Kidney (tissue), 13 donors: ENCODE measurements at regions not wholly inside any gene's neighbourhood (a gene's known extent, or its start where the extent isn't known, plus 50 kb on each side); places are given as distances from the start of the nearest gene placed in this dataset.

Experiments used
- DNase-seq, 5 donors: peaks; one replicate each; pipeline ENCODE4 v3.0.0-alpha.2; 2013 to 2020
- FAIRE-seq: peaks from 2 replicates; lab custom pipeline; 2012; peaks lifted over from hg19 to GRCh38; lab: Jason Lieb, UNC
- H3K27ac ChIP-seq, 2 donors: one replicate each; pipeline ENCODE4 v1.7.0; 2013; ENCODE audit warnings: low read depth in 2 of 2, low read length in 2 of 2, inconsistent platforms in 1 of 2
- H3K27me3 ChIP-seq: one replicate; pipeline ENCODE4 v1.7.1; 2013; ENCODE audit warnings: low read length, inconsistent platforms; ENCODE audit not compliant: control insufficient read depth, insufficient read depth
- H3K36me3 ChIP-seq, 3 donors: one replicate each; pipeline versions ENCODE4 v1.7.0 to v1.7.1; 2013; ENCODE audit warnings: low read length in 3 of 3, control low read depth in 1 of 3, inconsistent platforms in 1 of 3; ENCODE audit not compliant: insufficient read depth in 3 of 3, control insufficient read depth in 2 of 3
- H3K4me1 ChIP-seq, 3 donors: one replicate each; pipeline versions ENCODE4 v1.7.0 to v1.7.1; 2013; ENCODE audit warnings: low read length in 3 of 3, inconsistent platforms in 1 of 3, low read depth in 1 of 3; ENCODE audit not compliant: control insufficient read depth in 2 of 3, insufficient read depth in 2 of 3
- H3K4me3 ChIP-seq, 3 donors: one replicate each; pipeline versions ENCODE4 v1.7.0 to v1.8.1; 2013; ENCODE audit warnings: low read length in 3 of 3, control low read depth in 1 of 3, inconsistent platforms in 1 of 3
- H3K9ac ChIP-seq, 3 donors: one replicate each; pipeline versions ENCODE4 v1.7.0 to v1.7.1; 2013; ENCODE audit warnings: low read length in 3 of 3, control low read depth in 1 of 3, inconsistent platforms in 1 of 3
- H3K9me3 ChIP-seq, 3 donors: one replicate each; pipeline versions ENCODE4 v1.7.0 to v1.7.1; 2013; ENCODE audit warnings: low read length in 3 of 3, control low read depth in 1 of 3, inconsistent platforms in 1 of 3; ENCODE audit not compliant: control insufficient read depth in 2 of 3, insufficient read depth in 1 of 3
- intact Hi-C: fragments of 100-400 bp; cut with DNase I; formaldehyde crosslinking; loops from one replicate; pipeline ENCODE4 v1.11.1; 2022
- TF ChIP-seq, protein P1 (sequence below): IDR thresholded peaks from 3 replicates; pipeline ENCODE4 v1.5.1; 2012; ENCODE audit warnings: mild to moderate bottlenecking, moderate library complexity, borderline replicate concordance; ENCODE audit not compliant: insufficient read depth; ENCODE audit errors: extremely low read depth
- donor health status: control.
- donor health status: control.
- donor health status: control.
- donor health status: control.
- donor health status: control.
- donor health status: DM: yes; HTN: yes; CAD: no.
- donor health status: Normal renal cell carcinoma (clear cell type).

DNA sequence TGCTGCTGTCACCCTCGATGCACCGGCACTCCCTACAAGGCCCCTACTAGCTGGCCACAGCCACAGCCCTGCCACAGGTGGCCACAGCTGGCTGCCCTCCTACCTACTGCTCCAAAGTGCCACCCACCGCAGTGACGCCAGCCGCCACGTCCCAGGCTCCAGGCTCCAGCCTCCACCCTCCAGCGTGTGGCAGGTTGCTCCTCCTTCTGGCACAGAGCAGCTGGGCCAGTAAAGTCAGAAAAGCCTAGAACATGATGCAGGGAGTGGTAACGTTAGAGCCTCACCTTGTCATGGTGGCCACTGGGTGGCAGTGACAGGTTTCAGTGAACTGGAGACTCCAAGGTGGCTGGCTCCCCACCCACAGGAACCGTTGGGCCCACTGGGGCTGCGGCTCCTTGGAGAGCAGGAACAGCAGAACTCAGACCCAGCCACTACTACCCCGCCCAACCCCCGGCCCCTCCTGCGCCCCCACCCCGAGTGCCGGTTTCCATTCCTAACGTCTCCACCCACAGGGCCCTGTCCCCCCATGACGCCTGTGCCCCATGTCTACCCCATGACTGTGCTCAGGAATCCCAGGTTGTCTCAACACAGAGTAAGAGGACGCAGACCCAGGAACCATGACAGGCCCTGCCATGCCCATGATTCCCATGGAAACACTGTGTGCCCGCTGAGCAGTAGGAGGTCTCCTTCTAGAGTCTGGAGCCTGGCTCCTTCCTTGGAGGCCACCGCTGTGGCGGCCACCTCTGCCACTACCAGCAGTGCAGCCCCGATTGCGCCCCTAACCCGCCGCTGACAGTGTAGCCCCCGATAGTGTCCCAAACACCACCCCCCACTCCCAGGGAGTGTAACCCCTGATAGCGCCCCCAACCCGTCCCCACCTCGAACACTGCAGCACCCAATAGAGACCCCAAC is 52.3 kb upstream of the ZNF33B start:
- Histone ChIP-seq H3K4me1 (no peaks in the 10 kb centered on the region), H3K4me3 (no peak overlapping the region), H3K9ac (no peak overlapping the region), H3K9me3 (no peaks in the 10 kb centered on the region), H3K27me3 (no peaks in the 10 kb centered on the region), H3K36me3 (no peaks in the 10 kb centered on the region), H3K27ac (no peak overlapping the region)
- no peak for FAIRE-seq
- TF ChIP-seq, protein P1, sequence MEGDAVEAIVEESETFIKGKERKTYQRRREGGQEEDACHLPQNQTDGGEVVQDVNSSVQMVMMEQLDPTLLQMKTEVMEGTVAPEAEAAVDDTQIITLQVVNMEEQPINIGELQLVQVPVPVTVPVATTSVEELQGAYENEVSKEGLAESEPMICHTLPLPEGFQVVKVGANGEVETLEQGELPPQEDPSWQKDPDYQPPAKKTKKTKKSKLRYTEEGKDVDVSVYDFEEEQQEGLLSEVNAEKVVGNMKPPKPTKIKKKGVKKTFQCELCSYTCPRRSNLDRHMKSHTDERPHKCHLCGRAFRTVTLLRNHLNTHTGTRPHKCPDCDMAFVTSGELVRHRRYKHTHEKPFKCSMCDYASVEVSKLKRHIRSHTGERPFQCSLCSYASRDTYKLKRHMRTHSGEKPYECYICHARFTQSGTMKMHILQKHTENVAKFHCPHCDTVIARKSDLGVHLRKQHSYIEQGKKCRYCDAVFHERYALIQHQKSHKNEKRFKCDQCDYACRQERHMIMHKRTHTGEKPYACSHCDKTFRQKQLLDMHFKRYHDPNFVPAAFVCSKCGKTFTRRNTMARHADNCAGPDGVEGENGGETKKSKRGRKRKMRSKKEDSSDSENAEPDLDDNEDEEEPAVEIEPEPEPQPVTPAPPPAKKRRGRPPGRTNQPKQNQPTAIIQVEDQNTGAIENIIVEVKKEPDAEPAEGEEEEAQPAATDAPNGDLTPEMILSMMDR: no peak
- DNase-seq: no peak
- intact Hi-C loops: no loop called here

DNA sequence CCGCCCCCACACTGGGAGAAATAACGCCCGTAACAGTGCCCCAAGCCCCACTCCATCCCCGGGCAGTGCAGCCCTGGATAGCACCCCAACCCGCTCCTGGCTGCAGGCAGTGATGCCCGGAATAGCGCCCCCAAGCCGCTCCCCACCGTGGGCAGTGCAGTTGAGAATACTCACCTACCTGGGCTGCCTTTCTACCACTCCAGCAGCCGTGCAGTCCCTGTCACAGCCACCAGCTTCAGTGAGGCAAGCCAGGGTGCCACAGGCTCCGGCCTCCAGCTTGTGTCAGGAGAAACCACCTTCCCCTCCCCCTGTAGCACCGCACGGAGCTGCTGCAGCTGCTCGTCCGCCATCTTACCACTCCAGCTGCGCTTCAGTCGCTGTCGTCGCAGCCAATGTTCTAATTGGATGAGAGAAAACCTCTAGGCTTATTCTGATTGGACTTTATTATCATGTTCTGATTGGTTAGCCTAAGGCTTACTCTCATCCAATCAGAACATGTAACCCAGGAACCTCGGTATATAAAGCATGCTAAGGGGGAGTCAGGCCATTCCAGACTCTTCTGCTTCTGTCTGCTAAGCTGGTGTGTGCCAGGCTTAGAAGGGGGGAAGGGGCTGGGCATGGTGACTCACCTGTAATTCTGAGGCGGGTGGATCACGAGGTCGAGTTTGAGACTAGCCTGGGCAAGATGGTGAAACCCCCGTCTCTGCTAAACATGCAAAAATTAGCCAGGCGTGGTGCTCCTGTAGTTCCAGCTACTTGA is 53.2 kb upstream of the ZNF33B start:
- H3K9ac ChIP-seq: no peak overlapping the region
- FAIRE-seq: no peak
- no peak overlapping the region for H3K4me3 ChIP-seq
- H3K9me3 ChIP-seq: no peaks in the 10 kb centered on the region
- no peaks in the 10 kb centered on the region for H3K27me3 ChIP-seq
- H3K4me1 ChIP-seq: no peaks in the 10 kb centered on the region
- intact Hi-C loops: no loop called here
- no peaks in the 10 kb centered on the region for H3K36me3 ChIP-seq
- DNase-seq: no peak
- TF ChIP-seq, protein P1: no peak
- no peak overlapping the region for H3K27ac ChIP-seq

DNA sequence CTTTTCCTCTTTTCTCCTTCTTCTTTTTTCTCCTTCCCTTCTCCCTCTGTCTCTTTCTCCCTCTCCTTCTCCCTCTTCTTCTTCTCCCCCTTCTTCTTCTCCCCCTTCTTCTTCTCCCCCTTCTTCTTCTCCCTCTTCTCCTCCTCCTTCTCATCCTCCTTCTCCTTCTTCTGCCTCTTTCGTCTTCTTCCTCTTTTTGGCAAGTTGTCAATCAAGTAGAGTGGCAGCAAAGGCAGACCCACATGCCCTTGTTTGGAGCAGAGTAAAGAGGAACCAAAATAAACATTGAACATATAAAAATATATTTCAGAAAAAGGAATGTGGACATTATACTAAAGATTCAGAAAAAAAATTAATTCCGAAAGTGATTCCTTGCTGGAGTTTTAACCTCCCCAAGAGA is 59.6 kb upstream of the ZNF33B start:
- DNase-seq (no peak), FAIRE-seq (no peak)
- Histone ChIP-seq H3K9me3 (no peaks in the 10 kb centered on the region), H3K27me3 (no peaks in the 10 kb centered on the region), H3K4me3 (no peak overlapping the region), H3K9ac (no peak overlapping the region), H3K27ac (no peak overlapping the region), H3K36me3 (no peaks in the 10 kb centered on the region), H3K4me1 (no peaks in the 10 kb centered on the region)
- TF ChIP-seq, protein P1: no peak
- intact Hi-C loops: no loop called here
